ENCODE measurements at regions not wholly inside any gene's neighbourhood (a gene's known extent, or its start where the extent isn't known, plus 50 kb on each side); places are given as distances from the start of the nearest gene placed in this dataset.

- no peak for DNase-seq (ENCODE audit: insufficient read length, low spot score)
- TF ChIP-seq CTCF (IDR thresholded peaks at IDR 0.05; ENCODE audit: insufficient read depth, missing control alignments) = no peak
- FAIRE-seq = no peak
These were observed 210.3 kb downstream of the BTG1 start for GRCh38 chr12:91935296-91935695.

DNA sequence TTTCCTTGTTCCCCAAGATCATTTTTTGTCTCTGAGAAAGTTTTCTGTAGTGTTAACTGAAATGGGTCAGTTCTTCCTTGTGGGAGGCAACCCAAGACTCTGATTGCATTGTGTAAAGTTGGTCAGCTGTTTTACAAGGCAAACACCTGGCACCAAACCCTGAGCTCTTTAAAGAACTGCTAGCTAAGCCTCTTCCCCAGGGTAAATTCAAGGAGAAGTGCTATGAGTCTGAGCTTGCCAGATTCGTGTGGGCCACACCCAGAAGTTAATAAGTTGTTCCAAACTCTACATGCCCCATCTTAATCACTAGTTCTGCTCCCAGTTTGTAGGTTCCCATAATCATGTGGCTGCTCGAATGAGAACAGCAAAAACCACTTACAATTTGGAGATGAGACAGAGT, 214.5 kb downstream of the BTG1 start:
- FAIRE-seq = no peak
- no peak for DNase-seq (ENCODE audit: insufficient read length, low spot score)
- TF ChIP-seq CTCF (IDR thresholded peaks at IDR 0.05; ENCODE audit: insufficient read depth, missing control alignments) = no peak

GRCh38 chr12:91928501-91928900, 217.1 kb downstream of the BTG1 start:
- DNase-seq (ENCODE audit: insufficient read length, low spot score) (no peak), FAIRE-seq (no peak)
- no peak for TF ChIP-seq CTCF (IDR thresholded peaks at IDR 0.05; ENCODE audit: insufficient read depth, missing control alignments)

GRCh38 chr12:91926848-91927247, 218.8 kb downstream of the BTG1 start:
- FAIRE-seq (no peak), DNase-seq (ENCODE audit: insufficient read length, low spot score) (no peak)
- TF ChIP-seq CTCF (IDR thresholded peaks at IDR 0.05; ENCODE audit: insufficient read depth, missing control alignments) = no peak

DNA sequence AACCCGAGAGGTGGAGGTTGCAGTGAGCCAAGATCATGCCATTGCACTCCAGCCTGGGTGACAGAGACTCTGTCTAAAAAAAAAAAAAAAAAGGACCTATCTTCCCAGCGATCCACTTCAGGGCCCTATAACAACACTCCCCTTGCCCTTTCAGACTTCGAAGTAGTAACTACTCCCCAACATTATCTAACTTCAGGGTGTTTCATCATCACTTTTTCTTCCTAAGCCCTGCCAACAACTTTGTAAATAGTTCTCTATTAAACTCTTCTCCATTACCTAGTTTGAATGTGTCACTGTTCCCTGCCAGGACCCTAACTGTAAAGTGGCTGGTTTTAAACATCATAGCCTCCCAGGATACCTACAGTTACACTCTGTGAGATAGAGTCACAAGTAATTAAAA, 220.8 kb downstream of the BTG1 start:
- DNase-seq (ENCODE audit: insufficient read length, low spot score) (no peak), FAIRE-seq (no peak)
- no peak for TF ChIP-seq CTCF (IDR thresholded peaks at IDR 0.05; ENCODE audit: insufficient read depth, missing control alignments)

DNA sequence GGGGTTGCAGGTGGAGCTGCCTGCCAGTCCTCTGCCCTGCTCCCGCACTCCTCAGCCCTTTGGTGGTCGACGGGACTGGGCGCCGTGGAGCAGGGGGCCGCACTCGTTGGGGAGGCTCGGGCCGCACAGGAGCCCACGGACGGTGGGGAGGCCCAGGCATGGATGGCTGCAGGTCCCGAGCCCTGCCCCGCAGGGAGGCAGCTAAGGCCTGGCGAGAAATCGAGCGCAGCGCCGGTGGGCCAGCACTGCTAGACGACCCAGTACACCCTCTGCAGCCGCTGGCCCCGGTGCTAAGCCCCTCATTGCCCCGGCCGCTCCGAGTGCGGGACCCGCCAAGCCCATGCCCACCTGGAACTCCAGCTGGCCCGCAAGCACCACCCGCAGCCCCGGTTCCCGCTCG, 221.8 kb downstream of the BTG1 start:
- FAIRE-seq (no peak), DNase-seq (ENCODE audit: insufficient read length, low spot score) (no peak)
- no peak for TF ChIP-seq CTCF (IDR thresholded peaks at IDR 0.05; ENCODE audit: insufficient read depth, missing control alignments)

GRCh38 chr12:91922674-91923073, 223.0 kb downstream of the BTG1 start:
- FAIRE-seq = no peak
- no peak for TF ChIP-seq CTCF (IDR thresholded peaks at IDR 0.05; ENCODE audit: insufficient read depth, missing control alignments)

More at GRCh38 chr12:91922674-91923073, 223.0 kb downstream of the BTG1 start:
- DNase-seq (ENCODE audit: insufficient read length, low spot score) = no peak

Measured in D721Med (cell line).